Activated CD8-positive, alpha-beta memory T cell treated with anti-CD3 and anti-CD28 coated beads, Interleukin-2, amount 10 ng/mL, durations not matched to agents 7 days and 5 days (primary cell): ENCODE measurements at regions not wholly inside any gene's neighbourhood (a gene's known extent, or its start where the extent isn't known, plus 50 kb on each side); places are given as distances from the start of the nearest gene placed in this dataset.

ENCODE experiments used
- ATAC-seq: fragments of 150-1000 bp; cut with Tn5 transposase; one replicate; pipeline ENCODE4 v1.10.0; 2021; ENCODE audit warnings: moderate library complexity
- CTCF ChIA-PET: fragments of 350-600 bp; sonication (Branson Sonifier 250); formaldehyde crosslinking; loops from one replicate; lab custom pipeline; 2021; ENCODE audit warnings: antibody characterized with exemption; lab: Charles Lee
- DNase-seq: peaks from one replicate; pipeline ENCODE4 v3.0.0-alpha.2; 2020
- H3K27ac Mint-ChIP-seq: one replicate; pipeline ENCODE4 v1.8.0; 2021; ENCODE audit warnings: mild to moderate bottlenecking, mixed read lengths
- H3K27me3 Mint-ChIP-seq: one replicate; pipeline ENCODE4 v1.8.0; 2021; ENCODE audit warnings: mixed read lengths
- H3K36me3 Mint-ChIP-seq: one replicate; pipeline ENCODE4 v1.8.0; 2021; ENCODE audit warnings: mild to moderate bottlenecking, mixed read lengths
- H3K4me1 Mint-ChIP-seq: one replicate; pipeline ENCODE4 v1.8.0; 2021; ENCODE audit warnings: mixed read lengths
- H3K4me3 Mint-ChIP-seq: one replicate; pipeline ENCODE4 v1.8.0; 2021; ENCODE audit warnings: mild to moderate bottlenecking, moderate library complexity, mixed read lengths
- H3K9me3 Mint-ChIP-seq: one replicate; pipeline ENCODE4 v1.8.0; 2022; ENCODE audit warnings: low read depth, mixed read lengths

DNA sequence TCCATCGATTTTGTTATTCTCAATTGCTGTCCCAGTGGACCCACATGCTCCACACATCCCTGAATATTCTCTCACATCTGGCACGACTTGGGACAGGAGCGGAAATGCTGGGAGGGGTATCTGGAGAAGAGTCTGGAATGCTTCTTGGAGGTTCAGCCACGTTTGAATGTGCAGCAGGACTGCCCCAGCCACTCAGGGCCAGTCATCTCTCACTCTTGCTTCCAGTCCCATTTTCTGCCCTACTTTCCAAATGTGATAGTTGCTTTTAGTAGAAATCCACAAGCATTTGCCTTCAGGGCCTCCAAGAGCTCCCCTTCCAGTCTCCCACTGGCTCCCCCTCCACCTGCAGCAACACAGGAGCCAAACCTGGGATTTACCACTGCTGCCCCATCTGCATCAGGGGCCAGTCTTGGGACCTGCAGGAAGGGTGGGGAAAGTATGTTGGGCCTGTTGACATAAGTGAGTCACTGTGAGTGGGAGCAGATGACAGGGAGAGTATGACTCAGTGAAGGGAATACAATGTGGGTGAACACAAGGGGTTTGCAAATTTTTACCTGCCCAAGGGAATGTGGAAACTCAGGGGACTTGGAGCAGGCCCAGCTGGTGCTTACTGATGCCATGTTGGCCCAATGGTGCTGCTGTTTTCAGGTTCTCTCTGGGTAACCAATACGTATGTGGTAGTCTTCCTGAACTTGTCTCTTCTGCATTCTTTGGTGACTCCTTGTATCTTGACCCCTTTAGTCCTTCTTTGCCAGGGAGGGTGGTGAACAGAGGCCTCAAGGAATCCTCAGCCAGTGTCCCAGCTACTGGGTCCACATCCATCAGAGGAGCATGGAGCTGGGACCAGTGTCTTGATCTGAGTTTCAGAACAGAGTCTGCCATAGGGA lies 78.8 kb upstream of the CRHR1 start:
- no peak for ATAC-seq
- no peaks in the 10 kb centered on the region for H3K36me3 Mint-ChIP-seq
- H3K4me1 Mint-ChIP-seq = no peaks in the 10 kb centered on the region
- H3K9me3 Mint-ChIP-seq = no peaks in the 10 kb centered on the region
- no peak for DNase-seq
- CTCF ChIA-PET = no interaction called here
- no peak overlapping the region for H3K4me3 Mint-ChIP-seq
- H3K27ac Mint-ChIP-seq = no peak overlapping the region
- peaks cover 45% of the 10 kb centered on the region for H3K27me3 Mint-ChIP-seq

DNA sequence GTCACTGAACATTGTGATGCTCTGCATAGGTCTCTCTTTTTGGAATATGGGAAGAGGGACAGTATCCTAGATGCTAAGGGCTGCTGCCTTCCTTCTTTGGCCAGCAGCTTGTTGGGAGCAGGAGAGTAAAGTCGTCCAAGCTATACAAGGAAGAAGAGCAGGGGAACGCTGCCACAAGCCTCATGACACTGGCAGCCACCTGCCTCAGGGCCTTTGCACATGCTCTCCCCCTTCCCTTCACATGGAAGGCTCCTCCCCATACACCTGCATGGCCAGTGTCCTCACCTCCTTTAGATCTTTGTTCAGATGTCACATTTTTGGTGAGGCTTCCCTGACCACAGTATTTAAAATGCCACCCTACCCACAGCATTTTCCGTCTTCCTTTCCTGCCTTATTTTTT lies 78.1 kb upstream of the CRHR1 start:
- no peak overlapping the region for H3K27ac Mint-ChIP-seq
- H3K4me3 Mint-ChIP-seq = no peak overlapping the region
- ATAC-seq (no peak), DNase-seq (no peak)
- CTCF ChIA-PET = no interaction called here
- peaks cover 45% of the 10 kb centered on the region for H3K27me3 Mint-ChIP-seq
- H3K36me3 Mint-ChIP-seq = no peaks in the 10 kb centered on the region
- H3K4me1 Mint-ChIP-seq = no peaks in the 10 kb centered on the region
- H3K9me3 Mint-ChIP-seq = no peaks in the 10 kb centered on the region

DNA sequence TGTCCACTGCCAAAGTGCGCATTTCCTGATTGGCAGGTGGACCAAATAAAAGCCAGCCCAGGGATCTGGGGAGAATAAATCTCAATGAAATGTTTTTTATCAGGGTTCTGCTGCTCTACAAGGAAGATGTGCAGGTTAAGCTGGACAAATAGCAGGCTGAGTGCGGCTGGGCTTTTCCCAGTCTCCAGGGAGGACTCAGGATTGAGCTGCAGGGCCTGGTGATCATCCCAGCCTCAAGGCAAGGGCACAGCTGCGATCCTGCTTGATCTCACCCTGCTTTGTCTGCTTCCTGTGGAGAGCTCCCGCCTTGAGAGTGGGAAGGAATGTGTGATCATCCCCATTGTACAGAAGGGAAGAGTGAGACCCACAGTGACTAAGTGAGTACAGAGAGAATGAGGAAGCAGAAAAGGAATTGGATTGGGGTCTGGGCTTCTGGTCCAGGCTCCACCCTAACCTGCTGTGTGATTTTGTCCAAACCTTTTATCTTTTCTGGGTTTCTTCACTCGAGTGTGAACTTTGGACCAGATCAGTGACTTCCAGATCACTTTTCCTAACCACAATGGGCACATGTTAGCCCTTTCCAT lies 75.3 kb upstream of the CRHR1 start:
- H3K4me3 Mint-ChIP-seq = no peak overlapping the region
- no peaks in the 10 kb centered on the region for H3K4me1 Mint-ChIP-seq
- H3K27ac Mint-ChIP-seq = no peak overlapping the region
- no peak for DNase-seq
- H3K9me3 Mint-ChIP-seq = no peaks in the 10 kb centered on the region
- ATAC-seq = no peak
- no peaks in the 10 kb centered on the region for H3K36me3 Mint-ChIP-seq
- peaks cover 54% of the 10 kb centered on the region for H3K27me3 Mint-ChIP-seq
- CTCF ChIA-PET = no interaction called here

DNA sequence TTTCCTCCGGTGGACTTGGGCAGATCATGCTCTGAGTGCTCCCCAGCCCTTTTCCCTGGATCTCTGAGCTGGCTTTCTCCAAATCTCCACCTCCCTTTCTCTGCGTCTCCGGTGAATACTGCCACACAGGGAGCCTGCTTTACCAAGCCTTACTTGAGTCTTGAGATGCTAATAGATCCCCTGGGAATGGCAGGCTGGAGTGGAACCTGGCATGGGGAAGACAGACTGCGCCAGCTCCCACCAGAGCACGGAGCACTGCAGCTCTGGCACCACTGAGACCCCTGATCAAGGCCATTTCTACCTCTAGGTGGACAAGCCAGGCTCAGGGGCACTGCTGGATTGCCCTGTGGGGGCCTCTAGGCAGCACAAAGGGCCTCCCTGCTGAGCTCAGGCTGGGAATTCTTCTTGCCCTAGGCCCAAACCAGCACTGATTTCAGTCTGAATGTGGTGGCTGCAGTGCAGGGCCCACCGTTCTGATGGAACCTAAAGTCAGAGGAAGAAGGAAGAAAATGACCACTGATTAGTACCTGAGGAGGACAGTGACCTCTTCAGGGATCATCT lies 74.3 kb upstream of the CRHR1 start:
- H3K4me3 Mint-ChIP-seq = no peak overlapping the region
- H3K27me3 Mint-ChIP-seq = peaks cover 50% of the 10 kb centered on the region
- no peak overlapping the region for H3K27ac Mint-ChIP-seq
- CTCF ChIA-PET = no interaction called here
- H3K9me3 Mint-ChIP-seq = no peaks in the 10 kb centered on the region
- no peak for DNase-seq
- no peaks in the 10 kb centered on the region for H3K4me1 Mint-ChIP-seq
- no peak for ATAC-seq
- no peaks in the 10 kb centered on the region for H3K36me3 Mint-ChIP-seq

DNA sequence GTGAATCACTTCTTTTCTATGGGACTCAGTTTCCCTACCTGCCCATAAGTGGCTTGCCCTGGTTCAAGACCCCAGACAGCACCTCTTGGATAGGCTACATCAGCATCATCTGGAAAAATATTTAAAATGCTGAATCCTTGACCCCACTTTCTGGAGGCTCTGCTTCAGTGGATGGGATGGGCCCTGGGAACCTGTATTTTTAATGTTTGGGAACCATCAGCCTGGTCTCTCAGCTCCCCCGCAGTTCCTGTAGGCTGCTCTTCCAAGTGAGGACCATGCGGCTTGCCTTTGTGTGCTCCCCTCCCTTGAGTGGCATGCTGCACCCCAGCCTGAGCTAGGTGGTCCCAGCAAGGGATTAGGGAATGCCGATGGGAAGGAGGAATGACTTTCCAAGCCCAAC lies 68.3 kb upstream of the CRHR1 start:
- ATAC-seq (no peak), DNase-seq (no peak)
- H3K27ac Mint-ChIP-seq = no peak overlapping the region
- peaks cover 63% of the 10 kb centered on the region for H3K27me3 Mint-ChIP-seq
- CTCF ChIA-PET = interaction anchor here (0.6 kb wide), 1 partner anchor 1356 kb away, joined by 5 read pairs; no protein-coding TSS in a partner anchor
- H3K4me1 Mint-ChIP-seq = no peaks in the 10 kb centered on the region
- no peak overlapping the region for H3K4me3 Mint-ChIP-seq
- no peaks in the 10 kb centered on the region for H3K36me3 Mint-ChIP-seq
- no peaks in the 10 kb centered on the region for H3K9me3 Mint-ChIP-seq

DNA sequence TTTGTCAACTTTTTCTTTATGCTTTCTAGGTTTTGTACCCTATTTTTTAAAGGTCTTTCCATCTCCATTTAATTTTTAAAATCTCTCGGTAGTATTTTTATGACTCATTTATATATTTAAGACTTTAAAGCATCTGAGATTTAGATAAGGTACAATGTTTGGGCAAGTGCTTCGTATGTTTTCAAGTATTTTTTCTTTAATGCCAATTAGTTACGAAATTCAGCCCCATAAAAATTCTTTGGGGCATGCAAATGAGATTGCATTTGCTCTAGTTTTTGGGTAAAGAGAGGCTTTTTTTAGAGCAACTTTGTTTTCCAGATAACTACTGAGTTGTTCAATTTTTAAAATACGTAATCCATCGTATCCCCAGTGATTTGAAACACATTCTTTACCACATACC lies 65.3 kb upstream of the CRHR1 start:
- no peak overlapping the region for H3K27ac Mint-ChIP-seq
- no peak for ATAC-seq

DNA sequence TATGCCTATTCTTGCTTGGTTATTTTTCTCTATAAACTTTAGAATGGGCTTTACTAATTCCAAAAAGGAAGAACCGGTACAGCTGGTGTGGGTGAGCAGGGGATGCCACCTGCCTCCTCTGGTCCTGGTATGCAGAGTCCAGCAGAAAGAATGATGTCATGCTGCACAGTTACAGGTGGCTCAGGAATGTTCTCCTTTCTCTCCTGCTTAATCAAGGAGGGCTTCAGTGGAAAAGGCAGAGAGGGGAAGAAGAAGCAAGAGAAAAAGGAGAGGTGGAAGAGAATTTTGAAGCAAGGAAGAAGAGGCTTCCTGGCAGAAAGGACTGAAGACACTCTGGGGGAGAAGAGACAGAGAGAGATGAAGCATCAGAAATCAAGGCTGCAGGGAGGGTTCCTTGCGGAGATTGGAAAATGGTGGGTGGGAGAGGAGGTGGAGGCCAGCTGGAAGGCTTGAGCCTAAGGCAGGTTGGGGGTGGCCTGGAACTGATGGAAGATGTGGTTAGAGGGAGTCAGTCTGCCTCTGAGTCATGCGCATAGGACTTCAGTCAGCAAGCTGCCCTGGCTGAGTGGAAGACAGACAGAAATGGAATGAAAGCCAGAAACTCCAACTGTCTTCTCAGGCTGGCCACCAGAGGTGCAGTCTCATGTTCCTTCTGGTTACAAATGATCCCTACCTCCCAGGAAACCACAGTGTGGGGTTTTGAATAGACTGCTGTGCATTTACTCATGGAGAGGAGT lies 64.6 kb upstream of the CRHR1 start:
- H3K27me3 Mint-ChIP-seq = peaks cover 65% of the 10 kb centered on the region
- no peak for DNase-seq
- H3K9me3 Mint-ChIP-seq = no peaks in the 10 kb centered on the region
- H3K27ac Mint-ChIP-seq = no peak overlapping the region
- CTCF ChIA-PET = no interaction called here
- H3K4me3 Mint-ChIP-seq = no peak overlapping the region
- no peak for ATAC-seq
- H3K36me3 Mint-ChIP-seq = no peaks in the 10 kb centered on the region
- no peaks in the 10 kb centered on the region for H3K4me1 Mint-ChIP-seq

More for the DNA sequence above, 65.3 kb upstream of the CRHR1 start:
- Mint-ChIP-seq H3K4me3 (no peak overlapping the region), H3K4me1 (no peaks in the 10 kb centered on the region), H3K9me3 (no peaks in the 10 kb centered on the region), H3K27me3 (peaks cover 63% of the 10 kb centered on the region), H3K36me3 (no peaks in the 10 kb centered on the region)
- CTCF ChIA-PET = no interaction called here
- no peak for DNase-seq

DNA sequence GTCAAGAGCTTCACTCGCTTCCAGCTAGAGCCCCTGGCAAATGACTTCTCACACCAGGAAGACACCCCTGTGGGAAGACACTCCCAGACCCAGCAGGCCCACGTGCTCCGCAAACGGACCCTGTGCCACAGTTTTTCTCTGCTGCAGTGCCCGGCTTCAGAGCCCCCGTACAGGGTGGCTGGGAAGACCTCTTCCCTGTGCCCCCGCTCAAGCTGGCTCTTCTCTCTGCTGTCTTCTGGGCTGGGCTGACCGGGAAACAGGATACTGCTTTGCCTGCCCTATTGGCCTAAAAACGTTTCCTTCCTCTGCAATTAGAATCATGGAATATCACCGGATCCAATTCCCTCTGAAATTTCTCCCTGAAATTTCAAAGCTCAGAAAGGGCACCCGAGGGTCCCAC lies 63.7 kb upstream of the CRHR1 start:
- Mint-ChIP-seq H3K36me3 (no peaks in the 10 kb centered on the region), H3K4me1 (no peaks in the 10 kb centered on the region), H3K27me3 (peaks cover 64% of the 10 kb centered on the region), H3K27ac (no peak overlapping the region), H3K9me3 (no peaks in the 10 kb centered on the region), H3K4me3 (no peak overlapping the region)
- no peak for DNase-seq
- CTCF ChIA-PET = no interaction called here
- ATAC-seq = no peak

DNA sequence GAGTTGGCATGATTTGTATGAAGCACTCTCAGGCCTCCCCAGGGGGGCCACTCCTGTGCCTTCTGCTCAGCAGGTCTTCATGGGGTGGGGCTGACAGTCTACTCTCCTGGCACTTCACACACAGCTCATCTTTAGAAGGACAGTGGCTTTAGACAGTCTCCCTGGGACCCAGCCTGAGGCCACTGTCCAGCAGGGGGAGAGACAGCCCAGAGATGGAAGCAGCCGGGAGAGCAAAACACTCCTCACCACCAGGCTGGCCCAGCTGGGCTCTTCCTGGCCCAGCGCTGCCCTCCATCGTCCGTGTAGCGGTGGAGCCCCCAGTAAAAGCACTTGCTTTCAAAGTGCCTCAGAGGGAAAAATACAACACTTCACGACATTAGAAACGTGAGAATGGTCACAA lies 62.0 kb upstream of the CRHR1 start:
- CTCF ChIA-PET = interaction anchor here (1.1 kb wide), 1 partner anchor 82 kb away, joined by 3 read pairs; no protein-coding TSS in a partner anchor
- Mint-ChIP-seq H3K36me3 (no peaks in the 10 kb centered on the region), H3K9me3 (no peaks in the 10 kb centered on the region)

DNA sequence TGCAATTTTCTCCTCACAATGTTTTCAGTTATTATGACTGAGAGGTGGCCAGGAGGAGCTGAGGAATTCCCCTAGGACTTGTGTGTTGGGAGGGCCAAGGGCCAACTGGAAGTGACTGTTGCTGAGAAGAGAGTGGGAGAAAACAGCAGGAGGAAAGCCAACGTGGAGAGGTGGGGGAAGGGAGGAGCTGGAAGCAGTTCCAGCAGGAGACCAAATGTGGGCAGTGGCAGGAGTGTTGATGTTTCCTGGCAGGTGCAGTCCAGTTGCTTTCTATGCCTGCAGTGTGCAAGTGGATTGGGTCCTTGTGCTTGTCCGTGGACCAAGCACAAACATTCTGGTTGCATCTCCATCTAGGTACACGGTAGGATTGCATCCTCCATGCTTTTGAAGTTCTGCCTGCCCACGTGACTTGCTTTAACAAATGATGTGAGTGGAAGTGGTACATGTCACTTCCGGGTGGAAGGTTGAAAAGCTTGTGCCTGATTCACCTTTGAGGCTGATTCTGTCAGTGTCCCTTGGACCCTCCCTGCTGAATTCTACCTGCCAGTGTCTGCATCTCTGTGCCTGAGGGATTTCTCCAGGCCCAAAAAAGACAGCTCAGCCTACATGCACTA lies 54.7 kb upstream of the CRHR1 start:
- no peak for DNase-seq
- Mint-ChIP-seq H3K4me3 (no peak overlapping the region), H3K36me3 (peaks cover 1% of the 10 kb centered on the region), H3K27me3 (peaks cover 44% of the 10 kb centered on the region), H3K27ac (no peak overlapping the region), H3K9me3 (peaks cover 7% of the 10 kb centered on the region), H3K4me1 (no peaks in the 10 kb centered on the region)
- CTCF ChIA-PET = no interaction called here
- no peak for ATAC-seq

More for the DNA sequence above, 62.0 kb upstream of the CRHR1 start:
- Mint-ChIP-seq H3K27ac (no peak overlapping the region), H3K27me3 (peaks cover 69% of the 10 kb centered on the region), H3K4me1 (no peaks in the 10 kb centered on the region), H3K4me3 (no peak overlapping the region)
- DNase-seq = no peak
- no peak for ATAC-seq

DNA sequence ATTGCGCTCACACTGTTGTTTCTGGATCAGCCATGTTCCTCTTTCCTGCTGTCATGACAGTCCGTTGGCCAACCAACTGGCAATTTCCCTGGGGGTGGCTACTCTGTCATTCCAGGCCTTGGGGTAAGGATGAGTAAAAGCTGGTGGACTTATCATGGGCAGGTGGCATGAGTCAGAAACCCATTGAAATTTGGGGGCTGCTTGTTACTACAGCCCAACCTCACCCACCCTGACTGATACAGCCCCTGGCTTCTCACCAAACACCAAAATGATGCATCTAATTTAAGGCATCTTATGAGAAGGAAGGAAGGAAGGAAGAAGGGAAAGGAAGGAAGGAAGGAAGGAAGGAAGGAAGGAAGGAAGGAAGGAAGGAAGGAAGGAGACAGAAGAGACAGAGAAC lies 53.9 kb upstream of the CRHR1 start:
- no peak for DNase-seq
- H3K4me1 Mint-ChIP-seq = no peaks in the 10 kb centered on the region
- H3K9me3 Mint-ChIP-seq = peaks cover 7% of the 10 kb centered on the region
- CTCF ChIA-PET = no interaction called here
- H3K4me3 Mint-ChIP-seq = no peak overlapping the region
- peaks cover 40% of the 10 kb centered on the region for H3K27me3 Mint-ChIP-seq
- H3K36me3 Mint-ChIP-seq = peaks cover 1% of the 10 kb centered on the region
- no peak for ATAC-seq
- H3K27ac Mint-ChIP-seq = no peak overlapping the region

DNA sequence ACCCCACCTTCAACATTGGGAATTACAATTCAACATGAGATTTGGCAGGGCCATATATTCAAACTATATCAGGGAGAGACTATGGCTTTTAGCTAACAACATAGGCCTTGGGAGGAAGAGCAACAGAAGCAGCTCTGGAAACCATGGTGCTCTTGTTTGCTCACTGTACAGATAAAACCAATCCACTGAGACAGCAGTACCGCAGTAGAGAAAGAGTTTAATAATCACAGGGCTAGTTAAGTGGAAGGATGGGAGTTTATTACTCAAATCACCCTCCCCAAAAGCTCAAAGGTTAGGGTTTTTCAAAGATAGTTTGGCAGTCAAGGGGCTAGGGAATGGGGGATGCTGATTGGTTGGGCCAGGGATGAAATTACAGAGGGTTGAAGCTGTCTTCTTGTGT lies 52.7 kb upstream of the CRHR1 start:
- no peak for DNase-seq
- no peak for ATAC-seq
- Mint-ChIP-seq H3K9me3 (peaks cover 7% of the 10 kb centered on the region), H3K36me3 (peaks cover 1% of the 10 kb centered on the region), H3K27ac (no peak overlapping the region), H3K4me3 (no peak overlapping the region), H3K27me3 (peaks cover 37% of the 10 kb centered on the region), H3K4me1 (no peaks in the 10 kb centered on the region)
- CTCF ChIA-PET = no interaction called here

DNA sequence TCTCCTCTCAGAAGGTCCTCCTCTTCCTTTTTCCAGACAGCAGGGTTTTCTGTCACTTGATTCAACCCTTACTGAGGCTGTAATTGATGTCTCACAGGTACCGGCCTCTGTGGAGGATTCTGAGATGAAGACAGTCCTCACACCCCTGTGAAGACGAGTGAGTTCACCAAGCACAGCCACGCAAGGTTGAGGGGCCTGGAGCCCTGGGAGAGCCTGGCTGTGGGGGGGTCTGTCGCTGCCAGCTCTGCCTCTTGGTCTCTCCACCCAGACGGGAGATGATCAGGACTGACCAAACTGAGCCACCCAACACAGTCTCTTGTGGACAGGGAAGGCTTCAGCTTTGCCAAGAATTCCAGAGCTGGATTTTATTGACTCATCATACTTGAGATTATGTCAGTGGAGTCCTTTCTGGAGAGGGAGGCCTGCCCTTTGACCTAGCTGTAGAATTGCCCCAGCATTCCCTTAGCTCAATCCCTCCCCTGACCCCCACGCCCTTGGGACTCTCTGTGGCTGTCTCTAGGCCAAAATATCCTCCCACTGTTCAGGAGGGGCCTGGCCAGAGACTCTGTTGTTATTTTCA lies 51.1 kb upstream of the CRHR1 start:
- Mint-ChIP-seq H3K4me1 (no peaks in the 10 kb centered on the region), H3K4me3 (no peak overlapping the region), H3K27me3 (peaks cover 34% of the 10 kb centered on the region), H3K9me3 (peaks cover 7% of the 10 kb centered on the region), H3K36me3 (peaks cover 1% of the 10 kb centered on the region), H3K27ac (no peak overlapping the region)
- DNase-seq (no peak), ATAC-seq (no peak)
- CTCF ChIA-PET = no interaction called here
